Activated naive CD4-positive, alpha-beta T cell treated with anti-CD3 and anti-CD28 coated beads, Interleukin-2, amount 50 U/mL, for 16 hours (primary cell): ENCODE measurements at regions not wholly inside any gene's neighbourhood (a gene's known extent, or its start where the extent isn't known, plus 50 kb on each side); places are given as distances from the start of the nearest gene placed in this dataset.

Source experiments
- DNase-seq: peaks from one replicate; pipeline ENCODE4 v3.0.0-alpha.2; 2020

GRCh38 chr7:22909917-22910316 is 87.3 kb upstream of the TOMM7 start:
- DNase-seq: no peak

GRCh38 chr7:22907805-22908204 is 85.2 kb upstream of the TOMM7 start:
- DNase-seq: no peak

GRCh38 chr7:22900784-22901183 is 78.1 kb upstream of the TOMM7 start:
- no peak for DNase-seq

- no peak for DNase-seq
Observed at GRCh38 chr7:22900101-22900500, 77.5 kb upstream of the TOMM7 start.

- no peak for DNase-seq
Observed at GRCh38 chr7:22896917-22897316, 74.3 kb upstream of the TOMM7 start.

- DNase-seq: no peak
Observed at GRCh38 chr7:22895828-22896165, 73.1 kb upstream of the TOMM7 start.

GRCh38 chr7:22895140-22895827 is 72.6 kb upstream of the TOMM7 start:
- no peak for DNase-seq

- no peak for DNase-seq
Observed at GRCh38 chr7:22894546-22894945, 71.9 kb upstream of the TOMM7 start.

- no peak for DNase-seq
Observed at GRCh38 chr7:22890773-22891172, 68.1 kb upstream of the TOMM7 start.

- DNase-seq: peak; percentile 70
Observed at GRCh38 chr7:22885797-22886261, 63.2 kb upstream of the TOMM7 start.

- no peak for DNase-seq
Observed at GRCh38 chr7:22884911-22885788, 62.5 kb upstream of the TOMM7 start.

GRCh38 chr7:22882106-22882505 is 59.5 kb upstream of the TOMM7 start:
- DNase-seq: no peak

GRCh38 chr7:22879709-22880306 is 57.2 kb upstream of the TOMM7 start:
- DNase-seq: no peak

GRCh38 chr7:22879280-22879679 is 56.6 kb upstream of the TOMM7 start:
- DNase-seq: no peak

- no peak for DNase-seq
Observed at GRCh38 chr7:22876986-22877729, 54.5 kb upstream of the TOMM7 start.

GRCh38 chr7:22875470-22875869 is 52.8 kb upstream of the TOMM7 start:
- no peak for DNase-seq

GRCh38 chr7:22874904-22875303 is 52.3 kb upstream of the TOMM7 start:
- DNase-seq: no peak
